ENCODE measurements at regions not wholly inside any gene's neighbourhood (a gene's known extent, or its start where the extent isn't known, plus 50 kb on each side); places are given as distances from the start of the nearest gene placed in this dataset.

- intact Hi-C loops (cut with micrococcal nuclease; ENCODE audit: unreplicated experiment) = no loop called here
- CTCF ChIA-PET = no interaction called here
- DNase-seq (ENCODE audit: low read depth, low spot score) (no peak), ATAC-seq (no peak)
- POLR2A ChIA-PET = no interaction called here
- no peaks in the 10 kb centered on the region for H3K4me1 ChIP-seq (ENCODE audit: control insufficient read depth, insufficient read depth, low read length)
- H3K27me3 ChIP-seq (ENCODE audit: control insufficient read depth, insufficient read depth, low read length) = no peaks in the 10 kb centered on the region
- no TSS peak for BruUV-seq (replicated peaks)
- H3K27ac ChIP-seq (ENCODE audit: low read length) = no peak overlapping the region
- no peaks in the 10 kb centered on the region for H3K9me3 ChIP-seq (ENCODE audit: control insufficient read depth, insufficient read depth, low read depth, low read length)
- H3K36me3 ChIP-seq (ENCODE audit: control insufficient read depth, insufficient read depth, low read length) = no peaks in the 10 kb centered on the region
- TF ChIP-seq REST (IDR thresholded peaks at IDR 0.05; ENCODE audit: insufficient read depth in 1 of 2, low read depth in 2 of 2, low read length in 1 of 2) (no peak), CTCF (IDR thresholded peaks at IDR 0.05) (no peak), SIN3A (IDR thresholded peaks at IDR 0.05; ENCODE audit: borderline replicate concordance, insufficient read depth, low read depth, low read length) (no peak), TCF7L2 (IDR thresholded peaks at IDR 0.05; ENCODE audit: low read depth, low read length) (no peak), POLR2AphosphoS5 (IDR thresholded peaks at IDR 0.05; ENCODE audit: low read depth, low read length) (no peak)
- in situ Hi-C loops (cut with HindIII; ENCODE audit: low pct_unique_long_range_greater_than_20kb, low sequenced_read_pairs) = no loop called here
- H3K4me3 ChIP-seq (ENCODE audit: low read depth in 2 of 2, low read length in 2 of 2) = no peak overlapping the region
Observed at GRCh38 chr2:42844366-42844765, 52.0 kb upstream of the HAAO start.

- no peaks in the 10 kb centered on the region for H3K9me3 ChIP-seq (ENCODE audit: control insufficient read depth, insufficient read depth, low read depth, low read length)
- POLR2A ChIA-PET = interaction anchor here (0.7 kb wide), 1 partner anchor 18 kb away, joined by 3 read pairs; no protein-coding TSS in a partner anchor
- intact Hi-C loops (cut with micrococcal nuclease; ENCODE audit: unreplicated experiment) = no loop called here
- BruUV-seq (replicated peaks) = no TSS peak
- CTCF ChIA-PET = no interaction called here
- H3K27ac ChIP-seq (ENCODE audit: low read length) = no peak overlapping the region
- ATAC-seq (no peak), DNase-seq (ENCODE audit: low read depth, low spot score) (no peak)
- no peaks in the 10 kb centered on the region for H3K27me3 ChIP-seq (ENCODE audit: control insufficient read depth, insufficient read depth, low read length)
- in situ Hi-C loops (cut with HindIII; ENCODE audit: low pct_unique_long_range_greater_than_20kb, low sequenced_read_pairs) = no loop called here
- TF ChIP-seq CTCF (IDR thresholded peaks at IDR 0.05) (no peak), SIN3A (IDR thresholded peaks at IDR 0.05; ENCODE audit: borderline replicate concordance, insufficient read depth, low read depth, low read length) (no peak), POLR2AphosphoS5 (IDR thresholded peaks at IDR 0.05; ENCODE audit: low read depth, low read length) (no peak), REST (IDR thresholded peaks at IDR 0.05; ENCODE audit: insufficient read depth in 1 of 2, low read depth in 2 of 2, low read length in 1 of 2) (no peak), TCF7L2 (IDR thresholded peaks at IDR 0.05; ENCODE audit: low read depth, low read length) (no peak)
- no peak overlapping the region for H3K4me3 ChIP-seq (ENCODE audit: low read depth in 2 of 2, low read length in 2 of 2)
- H3K4me1 ChIP-seq (ENCODE audit: control insufficient read depth, insufficient read depth, low read length) = no peaks in the 10 kb centered on the region
- H3K36me3 ChIP-seq (ENCODE audit: control insufficient read depth, insufficient read depth, low read length) = no peaks in the 10 kb centered on the region
Observed at GRCh38 chr2:42843611-42844010, 51.2 kb upstream of the HAAO start.

Measured in Panc1 (cell line).